ENCODE measurements at regions not wholly inside any gene's neighbourhood (a gene's known extent, or its start where the extent isn't known, plus 50 kb on each side); places are given as distances from the start of the nearest gene placed in this dataset.

DNA sequence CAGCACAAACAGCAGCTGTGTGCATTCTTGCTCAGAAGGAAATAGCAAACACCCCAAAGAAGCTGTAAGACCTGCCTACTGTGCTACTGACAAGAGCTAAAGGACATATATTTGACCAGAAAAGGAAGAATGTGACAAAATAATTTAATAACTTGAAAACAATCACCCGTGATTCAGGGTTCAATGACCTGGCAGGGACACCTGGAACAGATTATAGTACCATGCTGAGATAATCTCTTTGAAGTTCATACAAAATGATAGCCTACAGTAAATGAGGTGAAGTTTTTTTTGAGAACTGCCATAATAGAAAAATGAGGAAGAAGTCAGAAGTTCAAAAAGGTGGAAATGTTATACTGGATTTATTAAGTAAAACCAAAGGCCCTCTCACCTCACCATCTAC, 324.8 kb upstream of the GULP1 start:
- Histone ChIP-seq H3K4me1 (ENCODE audit: insufficient read depth, low read length) (no peaks in the 10 kb centered on the region), H3K9me3 (ENCODE audit: control insufficient read depth in 1 of 2, insufficient read depth in 1 of 2, low read length in 2 of 2) (no peaks in the 10 kb centered on the region), H3K27me3 (ENCODE audit: control insufficient read depth in 1 of 2, insufficient read depth in 2 of 2, low read length in 2 of 2) (no peaks in the 10 kb centered on the region), H3K27ac (ENCODE audit: low read depth in 1 of 2, low read length in 2 of 2) (no peak overlapping the region), H3K36me3 (ENCODE audit: insufficient read depth, low read length) (no peaks in the 10 kb centered on the region), H3K4me3 (ENCODE audit: low read length) (no peak overlapping the region)
- Mint-ChIP-seq H3K27ac (no peak overlapping the region), H3K4me3 (no peak overlapping the region), H3K27me3 (no peaks in the 10 kb centered on the region), H3K36me3 (ENCODE audit: low read depth) (no peaks in the 10 kb centered on the region), H3K9me3 (no peaks in the 10 kb centered on the region), H3K4me1 (ENCODE audit: low read depth) (no peaks in the 10 kb centered on the region)
- TF ChIP-seq, protein P1, sequence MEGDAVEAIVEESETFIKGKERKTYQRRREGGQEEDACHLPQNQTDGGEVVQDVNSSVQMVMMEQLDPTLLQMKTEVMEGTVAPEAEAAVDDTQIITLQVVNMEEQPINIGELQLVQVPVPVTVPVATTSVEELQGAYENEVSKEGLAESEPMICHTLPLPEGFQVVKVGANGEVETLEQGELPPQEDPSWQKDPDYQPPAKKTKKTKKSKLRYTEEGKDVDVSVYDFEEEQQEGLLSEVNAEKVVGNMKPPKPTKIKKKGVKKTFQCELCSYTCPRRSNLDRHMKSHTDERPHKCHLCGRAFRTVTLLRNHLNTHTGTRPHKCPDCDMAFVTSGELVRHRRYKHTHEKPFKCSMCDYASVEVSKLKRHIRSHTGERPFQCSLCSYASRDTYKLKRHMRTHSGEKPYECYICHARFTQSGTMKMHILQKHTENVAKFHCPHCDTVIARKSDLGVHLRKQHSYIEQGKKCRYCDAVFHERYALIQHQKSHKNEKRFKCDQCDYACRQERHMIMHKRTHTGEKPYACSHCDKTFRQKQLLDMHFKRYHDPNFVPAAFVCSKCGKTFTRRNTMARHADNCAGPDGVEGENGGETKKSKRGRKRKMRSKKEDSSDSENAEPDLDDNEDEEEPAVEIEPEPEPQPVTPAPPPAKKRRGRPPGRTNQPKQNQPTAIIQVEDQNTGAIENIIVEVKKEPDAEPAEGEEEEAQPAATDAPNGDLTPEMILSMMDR (IDR thresholded peaks at IDR 0.05) = no peak
- no peak for ATAC-seq (ENCODE audit: poor library complexity)
- ChIA-PET CTCF (no interaction called here), POLR2A (no interaction called here)
- intact Hi-C loops (cut with DNase I, micrococcal nuclease) = no loop called here
- DNase-seq = no peak

DNA sequence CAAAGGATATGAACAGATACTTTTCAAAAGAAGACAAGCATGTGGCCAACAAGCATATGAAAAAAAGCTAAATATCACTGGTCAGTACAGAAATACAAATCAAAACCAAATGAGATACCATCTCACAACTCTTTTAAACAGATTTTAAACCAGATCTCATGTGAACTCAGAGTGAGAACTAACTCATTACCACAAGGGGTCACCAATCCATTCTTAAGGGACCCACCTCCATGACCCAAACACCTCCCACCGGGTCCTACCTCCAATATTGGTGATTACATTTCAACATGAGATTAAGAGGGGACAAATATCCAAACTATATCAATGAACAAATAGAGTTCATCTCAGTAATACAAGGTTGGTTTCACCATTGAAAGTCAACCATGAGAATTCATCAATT, 319.8 kb upstream of the GULP1 start:
- no peak overlapping the region for H3K4me3 ChIP-seq (ENCODE audit: low read length)
- Mint-ChIP-seq H3K4me3 (no peak overlapping the region), H3K36me3 (ENCODE audit: low read depth) (no peaks in the 10 kb centered on the region), H3K4me1 (ENCODE audit: low read depth) (no peaks in the 10 kb centered on the region), H3K9me3 (no peaks in the 10 kb centered on the region), H3K27me3 (no peaks in the 10 kb centered on the region), H3K27ac (no peak overlapping the region)
- TF ChIP-seq, protein P1 (IDR thresholded peaks at IDR 0.05) = no peak
- CTCF ChIA-PET = no interaction called here
- no peak for ATAC-seq (ENCODE audit: poor library complexity)
- H3K27ac ChIP-seq (ENCODE audit: low read depth in 1 of 2, low read length in 2 of 2) = no peak overlapping the region
- H3K36me3 ChIP-seq (ENCODE audit: insufficient read depth, low read length) = no peaks in the 10 kb centered on the region
- no peak for DNase-seq
- POLR2A ChIA-PET = no interaction called here
- intact Hi-C loops (cut with DNase I, micrococcal nuclease) = no loop called here
- H3K27me3 ChIP-seq (ENCODE audit: control insufficient read depth in 1 of 2, insufficient read depth in 2 of 2, low read length in 2 of 2) = no peaks in the 10 kb centered on the region
- no peaks in the 10 kb centered on the region for H3K4me1 ChIP-seq (ENCODE audit: insufficient read depth, low read length)
- peaks cover 0 to 5% of the 10 kb centered on the region in 2 experiments for H3K9me3 ChIP-seq (ENCODE audit: control insufficient read depth in 1 of 2, insufficient read depth in 1 of 2, low read length in 2 of 2)

DNA sequence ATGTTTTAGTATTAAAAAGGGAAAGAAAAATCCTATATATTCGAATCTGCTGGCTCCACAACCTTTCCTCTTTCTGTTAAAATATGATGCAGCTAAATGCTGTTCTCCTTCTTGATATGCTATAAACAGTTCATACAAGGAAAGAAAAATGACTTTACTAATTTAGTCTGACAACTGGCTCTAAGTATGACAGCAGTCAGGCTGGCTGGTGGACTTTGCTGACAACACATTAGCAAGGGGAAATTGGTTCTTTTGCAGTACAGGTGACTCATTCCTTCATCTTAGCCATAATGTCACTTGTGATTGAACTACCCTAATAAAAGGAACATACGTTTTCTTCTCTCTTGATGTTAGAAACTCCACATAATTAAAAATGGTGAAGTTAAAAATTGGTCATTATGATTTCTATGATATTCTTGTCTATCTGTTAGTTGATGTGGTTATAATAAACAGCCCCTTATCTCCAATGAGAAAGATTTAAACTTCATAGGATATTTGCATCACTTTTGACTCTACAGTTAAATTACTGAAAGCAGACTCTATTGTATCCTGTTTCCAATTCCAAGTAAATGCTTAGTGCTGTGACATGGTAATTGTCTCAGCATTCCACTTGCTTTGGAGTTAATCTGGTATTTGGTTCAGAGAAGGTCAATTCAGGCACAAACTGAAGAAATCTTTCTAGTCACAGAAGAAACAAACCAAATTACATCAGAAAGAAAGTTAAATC, 315.3 kb upstream of the GULP1 start:
- ChIA-PET POLR2A (no interaction called here), CTCF (no interaction called here)
- no peaks in the 10 kb centered on the region for H3K9me3 Mint-ChIP-seq
- Histone ChIP-seq H3K27me3 (ENCODE audit: control insufficient read depth in 1 of 2, insufficient read depth in 2 of 2, low read length in 2 of 2) (no peaks in the 10 kb centered on the region), H3K36me3 (ENCODE audit: insufficient read depth, low read length) (no peaks in the 10 kb centered on the region), H3K4me3 (ENCODE audit: low read length) (no peak overlapping the region), H3K9me3 (ENCODE audit: control insufficient read depth in 1 of 2, insufficient read depth in 1 of 2, low read length in 2 of 2) (peaks cover 0 to 5% of the 10 kb centered on the region in 2 experiments), H3K27ac (ENCODE audit: low read depth in 1 of 2, low read length in 2 of 2) (no peak overlapping the region), H3K4me1 (ENCODE audit: insufficient read depth, low read length) (no peaks in the 10 kb centered on the region)
- no peak overlapping the region for H3K27ac Mint-ChIP-seq
- no peak overlapping the region for H3K4me3 Mint-ChIP-seq
- ATAC-seq (ENCODE audit: poor library complexity) (no peak), DNase-seq (no peak)
- TF ChIP-seq, protein P1 (IDR thresholded peaks at IDR 0.05) = no peak
- no peaks in the 10 kb centered on the region for H3K4me1 Mint-ChIP-seq (ENCODE audit: low read depth)
- no peaks in the 10 kb centered on the region for H3K27me3 Mint-ChIP-seq
- H3K36me3 Mint-ChIP-seq (ENCODE audit: low read depth) = no peaks in the 10 kb centered on the region
- intact Hi-C loops (cut with DNase I, micrococcal nuclease) = no loop called here

Data from CD4-positive, alpha-beta T cell (primary cell).